ENCODE measurements at regions not wholly inside any gene's neighbourhood (a gene's known extent, or its start where the extent isn't known, plus 50 kb on each side); places are given as distances from the start of the nearest gene placed in this dataset.

DNA sequence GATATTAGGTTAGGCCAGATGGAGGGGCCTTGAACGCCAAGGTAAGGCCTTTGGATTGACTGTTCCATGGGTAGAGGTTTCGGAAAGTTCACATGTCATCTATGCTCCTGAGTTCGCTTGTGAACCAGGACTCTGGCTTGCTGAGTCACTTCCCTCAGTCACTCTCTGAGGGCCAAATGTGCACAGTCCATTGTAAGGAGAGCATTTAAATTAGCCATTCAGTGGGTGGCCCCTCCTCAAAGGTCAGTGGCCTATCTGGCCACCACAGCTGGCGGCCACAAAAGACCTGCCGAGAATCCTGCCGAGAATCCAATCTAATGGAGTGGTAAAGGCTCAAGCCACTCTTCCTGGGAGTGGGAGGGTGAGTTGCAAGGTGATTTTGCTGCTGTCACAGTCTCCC is 58.9 kb upstream of the ARAP3 start:
- no peak for TF ChIP-seq POLR2A (IDR thresholded peaks at IDR 0.05)
- TF ChIP-seq, protein P1, sequence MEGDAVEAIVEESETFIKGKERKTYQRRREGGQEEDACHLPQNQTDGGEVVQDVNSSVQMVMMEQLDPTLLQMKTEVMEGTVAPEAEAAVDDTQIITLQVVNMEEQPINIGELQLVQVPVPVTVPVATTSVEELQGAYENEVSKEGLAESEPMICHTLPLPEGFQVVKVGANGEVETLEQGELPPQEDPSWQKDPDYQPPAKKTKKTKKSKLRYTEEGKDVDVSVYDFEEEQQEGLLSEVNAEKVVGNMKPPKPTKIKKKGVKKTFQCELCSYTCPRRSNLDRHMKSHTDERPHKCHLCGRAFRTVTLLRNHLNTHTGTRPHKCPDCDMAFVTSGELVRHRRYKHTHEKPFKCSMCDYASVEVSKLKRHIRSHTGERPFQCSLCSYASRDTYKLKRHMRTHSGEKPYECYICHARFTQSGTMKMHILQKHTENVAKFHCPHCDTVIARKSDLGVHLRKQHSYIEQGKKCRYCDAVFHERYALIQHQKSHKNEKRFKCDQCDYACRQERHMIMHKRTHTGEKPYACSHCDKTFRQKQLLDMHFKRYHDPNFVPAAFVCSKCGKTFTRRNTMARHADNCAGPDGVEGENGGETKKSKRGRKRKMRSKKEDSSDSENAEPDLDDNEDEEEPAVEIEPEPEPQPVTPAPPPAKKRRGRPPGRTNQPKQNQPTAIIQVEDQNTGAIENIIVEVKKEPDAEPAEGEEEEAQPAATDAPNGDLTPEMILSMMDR (IDR thresholded peaks at IDR 0.05): no peak
